HepG2 (cell line): ENCODE measurements at regions not wholly inside any gene's neighbourhood (a gene's known extent, or its start where the extent isn't known, plus 50 kb on each side); places are given as distances from the start of the nearest gene placed in this dataset.
A peak's percentile ranks its signal among the peaks of the same experiment; 100 is the strongest.

Experiments
- BRCA1 ChIP-seq: sonication (generic); formaldehyde crosslinking; IDR thresholded peaks from 2 replicates; pipeline ENCODE4 v1.4.0; 2020; ENCODE audit warnings: missing genetic modification reagents
- CTCF ChIP-seq: sonication (generic); formaldehyde crosslinking; IDR thresholded peaks from 2 replicates; pipeline ENCODE4 v1.5.0; 2020; ENCODE audit warnings: mild to moderate bottlenecking, missing genetic modification reagents, moderate library complexity
- IRF2 ChIP-seq: IDR thresholded peaks from 2 replicates; pipeline ENCODE4 v1.6.1; 2018; ENCODE audit warnings: missing genetic modification reagents, missing compliant biosample characterization
- MYC ChIP-seq: sonication (generic); formaldehyde crosslinking; IDR thresholded peaks from 2 replicates; pipeline ENCODE4 v1.9.0; 2021; ENCODE audit warnings: missing genetic modification reagents, borderline replicate concordance
- SIN3A ChIP-seq: IDR thresholded peaks from 2 replicates; pipeline ENCODE4 v1.6.1; 2011; ENCODE audit warnings: low read depth, mild to moderate bottlenecking, control low read depth, low read length, borderline replicate concordance
- ZNF343 ChIP-seq: sonication (generic); formaldehyde crosslinking; IDR thresholded peaks from 2 replicates; pipeline ENCODE4 v1.4.0; 2020; ENCODE audit warnings: mild to moderate bottlenecking, missing genetic modification reagents
- ZNF879 ChIP-seq: sonication (generic); formaldehyde crosslinking; IDR thresholded peaks from 2 replicates; pipeline ENCODE4 v1.8.1; 2023; ENCODE audit warnings: missing genetic modification reagents

- TF ChIP-seq ZNF879 (CRISPR knock-in tag) = no peak
- TF ChIP-seq CTCF (CRISPR knock-in tag) = peak; percentile 75
- no peak for TF ChIP-seq SIN3A
- no peak for TF ChIP-seq ZNF343 (CRISPR knock-in tag)
- no peak for TF ChIP-seq MYC
- no peak for TF ChIP-seq BRCA1
- no peak for TF ChIP-seq IRF2 (CRISPR knock-in tag)
Observed at GRCh38 chr1:63148825-63149645, 173.3 kb upstream of the FOXD3 start.
